SU-DHL-6 (cell line): ENCODE measurements at regions not wholly inside any gene's neighbourhood (a gene's known extent, or its start where the extent isn't known, plus 50 kb on each side); places are given as distances from the start of the nearest gene placed in this dataset.
A peak's percentile ranks its signal among the peaks of the same experiment; 100 is the strongest.

Experiments
- H2AFZ ChIP-seq: fragments of 200-600 bp; sonication (generic); 2 replicates; pipeline ENCODE4 v1.6.1; 2014; ENCODE audit warnings: low read depth, mild to moderate bottlenecking, moderate library complexity, mixed read lengths, antibody characterized with exemption, low read length; ENCODE audit not compliant: severe bottlenecking
- H3F3A ChIP-seq: fragments of 200-600 bp; shearing (Covaris generic); 2 replicates; pipeline ENCODE4 v1.6.0; 2016; ENCODE audit warnings: antibody characterized with exemption, mild to moderate bottlenecking; ENCODE audit not compliant: insufficient read depth
- H3K27ac ChIP-seq: fragments of 200-600 bp; sonication (generic); 2 replicates; pipeline ENCODE4 v1.5.1; 2016; ENCODE audit warnings: low read depth, mild to moderate bottlenecking, low read length, moderate library complexity, mixed read lengths
- H3K27me3 ChIP-seq: fragments of 200-600 bp; sonication (generic), shearing (Covaris generic); 2 replicates; pipeline ENCODE4 v1.6.0; 2014; ENCODE audit warnings: mild to moderate bottlenecking, low read length
- H3K36me3 ChIP-seq: fragments of 200-600 bp; sonication (generic); 2 replicates; pipeline ENCODE4 v1.6.1; 2014; ENCODE audit warnings: mild to moderate bottlenecking, low read length, mixed read lengths
- H3K4me2 ChIP-seq: fragments of 300-600, 200-600 bp; shearing (Covaris generic), sonication (generic); 2 replicates; pipeline ENCODE4 v1.6.0; 2014; ENCODE audit warnings: low read length, low read depth, mild to moderate bottlenecking; ENCODE audit not compliant: poor library complexity, severe bottlenecking
- H3K4me3 ChIP-seq: fragments of 200-600 bp; sonication (generic); 2 replicates; pipeline ENCODE4 v1.5.1; 2014; ENCODE audit warnings: antibody characterized with exemption, low read length, mild to moderate bottlenecking, mixed read lengths; ENCODE audit not compliant: insufficient read depth, poor library complexity, severe bottlenecking
- H3K79me2 ChIP-seq: fragments of 200-600 bp; sonication (generic); 2 replicates; pipeline ENCODE4 v1.6.1; 2014; ENCODE audit warnings: mild to moderate bottlenecking, low read length, moderate library complexity; ENCODE audit not compliant: insufficient read depth
- H3K9ac ChIP-seq: fragments of 200-600 bp; sonication (generic); 2 replicates; pipeline ENCODE4 v1.7.0; 2014; ENCODE audit warnings: mild to moderate bottlenecking, low read length
- H3K9me2 ChIP-seq: fragments of 200-600 bp; sonication (generic); replicated peaks from 2 replicates; pipeline ENCODE4 v1.6.1; 2014; ENCODE audit warnings: low read length; ENCODE audit not compliant: insufficient read depth
- H3K9me3 ChIP-seq: fragments of 200-600 bp; sonication (generic); 2 replicates; pipeline ENCODE4 v1.6.1; 2014; ENCODE audit warnings: low read length, mixed read lengths; ENCODE audit not compliant: insufficient read depth
- H4K20me1 ChIP-seq: fragments of 200-600 bp; sonication (generic); 2 replicates; pipeline ENCODE4 v1.6.1; 2014; ENCODE audit warnings: low read depth, mild to moderate bottlenecking, antibody characterized with exemption, low read length, moderate library complexity, mixed read lengths
- EZH2phosphoT487 ChIP-seq: fragments of 200-600 bp; sonication (generic), shearing (Covaris generic); conservative IDR thresholded peaks from 2 replicates; pipeline ENCODE4 v1.6.1; 2018; ENCODE audit warnings: mild to moderate bottlenecking, antibody characterized with exemption, low read length, moderate library complexity, mixed read lengths
- TF ChIP-seq, protein P1 (sequence below): fragments of 200-600 bp; sonication (generic); IDR thresholded peaks from one replicate; pipeline ENCODE4 v1.5.1; 2017; ENCODE audit warnings: antibody characterized with exemption, mild to moderate bottlenecking, low read length, moderate library complexity; ENCODE audit not compliant: insufficient read depth, poor library complexity, severe bottlenecking

DNA sequence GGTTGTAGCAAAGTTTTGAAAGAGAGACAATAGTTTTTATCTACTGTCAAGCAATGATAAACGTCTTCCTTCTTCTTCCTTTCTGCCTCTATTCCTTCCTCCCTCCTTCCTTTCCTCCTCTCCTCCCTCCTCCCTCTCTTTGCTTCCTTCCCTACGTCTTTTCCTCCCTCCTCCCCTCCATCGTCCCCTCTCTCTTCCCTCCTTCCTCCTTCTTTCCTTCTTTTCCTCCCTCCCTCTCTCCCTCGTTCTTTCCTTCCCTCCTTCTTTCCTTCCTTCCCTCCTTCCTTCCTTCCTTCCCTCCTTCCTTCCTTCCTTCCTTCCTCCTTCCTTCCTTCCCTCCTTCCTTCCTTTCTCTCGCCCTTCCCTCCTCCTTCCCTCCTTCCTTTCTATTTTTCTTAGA, 82.8 kb upstream of the KCNA1 start:
- peak overlapping the region; percentile 89 for H3K4me2 ChIP-seq

DNA sequence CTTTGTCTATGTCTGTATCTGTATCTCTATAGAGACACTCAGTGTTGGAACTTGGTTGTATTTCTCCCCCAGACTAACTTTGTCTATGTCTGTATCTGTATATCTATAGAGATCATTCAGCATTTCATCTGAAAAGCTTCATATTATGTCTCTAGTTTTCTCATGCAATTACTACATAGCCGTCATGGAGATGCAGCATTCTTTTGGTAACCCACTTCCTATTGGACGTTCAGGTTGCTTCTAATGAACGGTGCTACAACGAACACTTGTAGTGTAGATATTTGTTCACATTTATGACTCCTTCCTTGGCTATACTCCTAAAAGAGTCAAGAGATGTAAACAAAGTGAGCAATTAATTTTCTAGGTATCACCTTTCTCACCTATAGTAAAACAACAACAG, 81.5 kb upstream of the KCNA1 start:
- Histone ChIP-seq H3K4me2 (peak overlapping the region; percentile 89), H2AFZ (peak overlapping the region; percentile 13)

More for the DNA sequence above, 82.8 kb upstream of the KCNA1 start:
- Histone ChIP-seq H3K27ac (peak overlapping the region; percentile 89; the same call in 1 of the 2 replicates), H3K4me3 (no peak overlapping the region), H3K9me3 (no peaks in the 10 kb centered on the region), H3K79me2 (no peaks in the 10 kb centered on the region; the same call in 1 of the 2 replicates), H3K9ac (no peak overlapping the region), H3K9me2 (no peaks in the 10 kb centered on the region), H3F3A (peaks cover 13% of the 10 kb centered on the region), H2AFZ (no peak overlapping the region), H3K36me3 (no peaks in the 10 kb centered on the region; the same call in 1 of the 2 replicates), H3K27me3 (no peaks in the 10 kb centered on the region), H4K20me1 (no peaks in the 10 kb centered on the region)
- TF ChIP-seq EZH2phosphoT487, result no peak
- TF ChIP-seq, protein P1, sequence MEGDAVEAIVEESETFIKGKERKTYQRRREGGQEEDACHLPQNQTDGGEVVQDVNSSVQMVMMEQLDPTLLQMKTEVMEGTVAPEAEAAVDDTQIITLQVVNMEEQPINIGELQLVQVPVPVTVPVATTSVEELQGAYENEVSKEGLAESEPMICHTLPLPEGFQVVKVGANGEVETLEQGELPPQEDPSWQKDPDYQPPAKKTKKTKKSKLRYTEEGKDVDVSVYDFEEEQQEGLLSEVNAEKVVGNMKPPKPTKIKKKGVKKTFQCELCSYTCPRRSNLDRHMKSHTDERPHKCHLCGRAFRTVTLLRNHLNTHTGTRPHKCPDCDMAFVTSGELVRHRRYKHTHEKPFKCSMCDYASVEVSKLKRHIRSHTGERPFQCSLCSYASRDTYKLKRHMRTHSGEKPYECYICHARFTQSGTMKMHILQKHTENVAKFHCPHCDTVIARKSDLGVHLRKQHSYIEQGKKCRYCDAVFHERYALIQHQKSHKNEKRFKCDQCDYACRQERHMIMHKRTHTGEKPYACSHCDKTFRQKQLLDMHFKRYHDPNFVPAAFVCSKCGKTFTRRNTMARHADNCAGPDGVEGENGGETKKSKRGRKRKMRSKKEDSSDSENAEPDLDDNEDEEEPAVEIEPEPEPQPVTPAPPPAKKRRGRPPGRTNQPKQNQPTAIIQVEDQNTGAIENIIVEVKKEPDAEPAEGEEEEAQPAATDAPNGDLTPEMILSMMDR, result no peak

DNA sequence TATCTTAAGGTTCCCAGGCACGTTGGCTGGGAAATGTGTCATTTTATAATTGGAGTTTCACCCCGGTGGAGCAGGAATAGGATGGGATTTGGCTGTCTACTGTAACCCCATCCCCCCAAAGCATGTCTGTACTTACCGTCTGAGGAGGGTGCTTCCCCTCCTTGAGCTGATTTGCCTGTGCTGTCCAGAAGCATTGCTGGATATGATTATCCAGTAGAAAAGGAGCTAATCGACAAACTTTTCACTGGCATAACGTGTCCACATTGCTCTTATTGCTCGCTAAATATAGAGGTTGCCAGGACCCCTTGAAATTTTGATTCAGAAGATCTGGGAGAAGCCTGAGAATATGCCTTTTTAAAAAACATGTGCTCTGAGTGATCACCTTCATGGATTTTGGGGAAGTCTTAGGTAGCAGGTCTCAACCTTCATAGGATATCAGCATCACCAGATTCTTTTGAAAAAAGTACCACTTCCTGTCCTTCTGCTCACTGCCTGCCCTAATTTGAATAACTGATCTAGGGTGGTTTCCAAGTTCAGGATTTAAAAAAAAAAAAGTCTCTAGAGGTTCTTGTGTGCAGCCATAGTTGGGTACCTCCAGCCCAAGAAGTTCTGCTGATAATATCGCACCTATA, 80.4 kb upstream of the KCNA1 start:
- H3K9me3 ChIP-seq, result peaks cover 8% of the 10 kb centered on the region; the same call in 1 of the 2 replicates
- H3K9ac ChIP-seq, result peak overlapping the region; percentile 75
- TF ChIP-seq, protein P1, result no peak
- TF ChIP-seq EZH2phosphoT487, result no peak
- H3K4me2 ChIP-seq, result peak overlapping the region; percentile 89
- H3K79me2 ChIP-seq, result no peaks in the 10 kb centered on the region; the same call in 1 of the 2 replicates
- no peak overlapping the region for H2AFZ ChIP-seq
- H3F3A ChIP-seq, result peaks cover 13% of the 10 kb centered on the region
- H3K9me2 ChIP-seq, result no peaks in the 10 kb centered on the region
- H3K36me3 ChIP-seq, result no peaks in the 10 kb centered on the region
- H3K27me3 ChIP-seq, result no peaks in the 10 kb centered on the region
- no peaks in the 10 kb centered on the region for H4K20me1 ChIP-seq
- peak overlapping the region; percentile 89 for H3K27ac ChIP-seq
- peak overlapping the region; percentile 59 for H3K4me3 ChIP-seq

More for the DNA sequence above, 81.5 kb upstream of the KCNA1 start:
- peak overlapping the region; percentile 75 for H3K9ac ChIP-seq
- TF ChIP-seq, protein P1, result no peak
- TF ChIP-seq EZH2phosphoT487, result no peak
- no peaks in the 10 kb centered on the region; the same call in 1 of the 2 replicates for H3K36me3 ChIP-seq
- no peaks in the 10 kb centered on the region for H3K27me3 ChIP-seq
- peak overlapping the region; percentile 89 for H3K27ac ChIP-seq
- no peaks in the 10 kb centered on the region; the same call in 1 of the 2 replicates for H3K79me2 ChIP-seq
- H3K4me3 ChIP-seq, result peak overlapping the region; percentile 59
- peaks cover 13% of the 10 kb centered on the region for H3F3A ChIP-seq
- no peaks in the 10 kb centered on the region for H3K9me2 ChIP-seq
- peaks cover 6% of the 10 kb centered on the region; the same call in 1 of the 2 replicates for H3K9me3 ChIP-seq
- no peaks in the 10 kb centered on the region for H4K20me1 ChIP-seq
